ENCODE measurements at regions not wholly inside any gene's neighbourhood (a gene's known extent, or its start where the extent isn't known, plus 50 kb on each side); places are given as distances from the start of the nearest gene placed in this dataset.

DNA sequence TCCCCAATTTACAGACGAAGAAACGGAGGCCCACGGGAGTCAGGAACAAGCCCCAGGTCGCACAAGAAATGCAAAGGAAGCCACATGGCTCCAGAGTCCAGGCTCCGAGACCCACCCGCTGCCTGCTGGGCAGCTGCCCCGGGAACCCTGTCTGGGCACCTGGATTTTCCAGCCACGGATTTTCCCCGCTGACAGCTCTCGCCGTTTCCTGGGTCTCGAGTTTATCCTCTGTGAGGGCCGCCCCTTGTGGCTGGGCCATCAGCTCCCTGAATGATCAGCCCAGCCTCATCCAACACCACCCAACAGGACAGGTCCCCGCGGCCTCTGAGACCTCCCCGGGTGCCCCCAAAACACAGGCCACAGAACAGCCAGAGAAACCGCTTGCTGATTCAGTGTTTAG is 189.7 kb downstream of the BRD1 start:
- DNase-seq (ENCODE audit: low read depth in 1 of 2, low spot score in 1 of 2), result no peak
- TF ChIP-seq, protein P1, sequence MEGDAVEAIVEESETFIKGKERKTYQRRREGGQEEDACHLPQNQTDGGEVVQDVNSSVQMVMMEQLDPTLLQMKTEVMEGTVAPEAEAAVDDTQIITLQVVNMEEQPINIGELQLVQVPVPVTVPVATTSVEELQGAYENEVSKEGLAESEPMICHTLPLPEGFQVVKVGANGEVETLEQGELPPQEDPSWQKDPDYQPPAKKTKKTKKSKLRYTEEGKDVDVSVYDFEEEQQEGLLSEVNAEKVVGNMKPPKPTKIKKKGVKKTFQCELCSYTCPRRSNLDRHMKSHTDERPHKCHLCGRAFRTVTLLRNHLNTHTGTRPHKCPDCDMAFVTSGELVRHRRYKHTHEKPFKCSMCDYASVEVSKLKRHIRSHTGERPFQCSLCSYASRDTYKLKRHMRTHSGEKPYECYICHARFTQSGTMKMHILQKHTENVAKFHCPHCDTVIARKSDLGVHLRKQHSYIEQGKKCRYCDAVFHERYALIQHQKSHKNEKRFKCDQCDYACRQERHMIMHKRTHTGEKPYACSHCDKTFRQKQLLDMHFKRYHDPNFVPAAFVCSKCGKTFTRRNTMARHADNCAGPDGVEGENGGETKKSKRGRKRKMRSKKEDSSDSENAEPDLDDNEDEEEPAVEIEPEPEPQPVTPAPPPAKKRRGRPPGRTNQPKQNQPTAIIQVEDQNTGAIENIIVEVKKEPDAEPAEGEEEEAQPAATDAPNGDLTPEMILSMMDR (IDR thresholded peaks at IDR 0.05; ENCODE audit: low read depth, low read length), result no peak

DNA sequence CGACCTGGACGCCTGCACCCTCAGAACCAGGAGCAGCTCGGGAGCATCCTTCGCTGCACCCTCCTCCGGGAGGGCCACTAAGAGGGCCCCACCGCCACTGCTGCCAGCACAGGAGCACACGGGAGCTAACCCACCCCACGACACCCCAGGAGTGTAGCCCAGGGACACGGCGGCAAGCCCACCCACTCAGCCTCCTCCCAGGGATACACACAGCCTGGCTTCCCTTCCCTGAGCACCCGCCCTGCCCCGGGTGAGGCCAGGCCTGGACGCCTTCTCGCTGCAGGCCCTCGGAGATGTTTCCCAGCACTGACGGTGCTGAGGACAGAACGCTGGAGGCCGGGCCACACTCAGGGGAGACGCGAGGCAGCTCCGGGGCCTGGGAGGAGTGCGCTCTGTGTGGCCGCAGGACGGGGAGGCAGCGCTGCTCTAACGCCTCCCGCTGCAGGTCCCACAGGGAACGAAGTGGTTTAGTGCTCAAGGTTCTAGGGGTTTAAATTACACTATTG is 190.4 kb downstream of the BRD1 start:
- TF ChIP-seq, protein P1 (IDR thresholded peaks at IDR 0.05; ENCODE audit: low read depth, low read length), result no peak
- Histone ChIP-seq H3K27me3 (no peaks in the 10 kb centered on the region), H3K27ac (no peak overlapping the region), H3K4me3 (no peak overlapping the region), H3K36me3 (no peaks in the 10 kb centered on the region), H3K4me1 (ENCODE audit: low read depth) (no peaks in the 10 kb centered on the region), H3K9me3 (ENCODE audit: low read depth) (no peaks in the 10 kb centered on the region)
- DNase-seq (ENCODE audit: low read depth in 1 of 2, low spot score in 1 of 2), result no peak

More for the DNA sequence above, 189.7 kb downstream of the BRD1 start:
- no peak overlapping the region for H3K4me3 ChIP-seq
- no peak overlapping the region for H3K27ac ChIP-seq
- H3K9me3 ChIP-seq (ENCODE audit: low read depth), result no peaks in the 10 kb centered on the region
- no peaks in the 10 kb centered on the region for H3K4me1 ChIP-seq (ENCODE audit: low read depth)
- no peaks in the 10 kb centered on the region for H3K36me3 ChIP-seq
- H3K27me3 ChIP-seq, result no peaks in the 10 kb centered on the region

DNA sequence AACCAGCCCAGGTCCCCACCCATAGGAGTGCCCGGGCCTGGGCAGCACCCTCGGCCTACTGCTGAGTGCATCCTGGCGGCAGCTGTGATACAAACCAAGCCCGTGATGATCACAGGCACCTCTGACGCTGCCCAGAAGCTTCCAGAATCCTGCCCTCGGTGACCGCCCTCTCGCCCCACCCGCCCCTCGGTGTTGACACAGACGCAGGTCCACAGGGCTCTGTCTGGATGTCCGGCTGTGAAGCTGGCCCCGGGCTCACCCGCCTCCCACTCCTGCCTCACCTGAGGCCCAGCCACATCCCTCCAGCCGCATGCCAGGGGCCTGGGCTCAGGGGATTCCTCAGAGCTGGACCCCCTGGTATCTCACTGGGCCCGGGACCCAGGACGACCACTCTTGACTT is 191.0 kb downstream of the BRD1 start:
- H3K36me3 ChIP-seq, result no peaks in the 10 kb centered on the region
- no peak overlapping the region for H3K4me3 ChIP-seq
- no peak overlapping the region for H3K27ac ChIP-seq
- TF ChIP-seq, protein P1 (IDR thresholded peaks at IDR 0.05; ENCODE audit: low read depth, low read length), result no peak
- no peaks in the 10 kb centered on the region for H3K4me1 ChIP-seq (ENCODE audit: low read depth)
- H3K27me3 ChIP-seq, result no peaks in the 10 kb centered on the region
- no peaks in the 10 kb centered on the region for H3K9me3 ChIP-seq (ENCODE audit: low read depth)
- DNase-seq (ENCODE audit: low read depth in 1 of 2, low spot score in 1 of 2), result no peak

DNA sequence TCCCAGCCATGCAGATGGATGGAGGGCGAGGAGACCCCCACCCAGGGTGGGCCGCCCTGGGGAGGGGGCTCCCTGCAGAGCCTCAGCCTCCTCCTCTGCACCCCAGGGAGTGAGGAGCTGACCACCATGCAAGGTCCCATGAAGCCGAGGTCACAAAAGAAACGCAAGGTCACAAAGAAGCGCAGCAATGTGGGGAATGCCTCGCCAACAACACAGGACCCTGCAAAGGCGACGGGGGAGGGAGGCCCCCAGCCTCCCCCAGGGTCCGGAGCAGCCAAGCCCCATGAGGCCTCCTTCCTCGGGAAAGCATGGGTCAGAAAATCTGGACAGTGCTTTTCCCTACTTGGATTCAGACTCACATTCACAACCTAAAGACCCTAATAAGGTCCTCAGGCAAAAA is 191.5 kb downstream of the BRD1 start:
- H3K9me3 ChIP-seq (ENCODE audit: low read depth), result no peaks in the 10 kb centered on the region
- TF ChIP-seq, protein P1 (IDR thresholded peaks at IDR 0.05; ENCODE audit: low read depth, low read length), result no peak
- H3K4me3 ChIP-seq, result no peak overlapping the region
- no peaks in the 10 kb centered on the region for H3K36me3 ChIP-seq
- H3K4me1 ChIP-seq (ENCODE audit: low read depth), result no peaks in the 10 kb centered on the region
- H3K27me3 ChIP-seq, result no peaks in the 10 kb centered on the region
- H3K27ac ChIP-seq, result no peak overlapping the region
- DNase-seq (ENCODE audit: low read depth in 1 of 2, low spot score in 1 of 2), result no peak

DNA sequence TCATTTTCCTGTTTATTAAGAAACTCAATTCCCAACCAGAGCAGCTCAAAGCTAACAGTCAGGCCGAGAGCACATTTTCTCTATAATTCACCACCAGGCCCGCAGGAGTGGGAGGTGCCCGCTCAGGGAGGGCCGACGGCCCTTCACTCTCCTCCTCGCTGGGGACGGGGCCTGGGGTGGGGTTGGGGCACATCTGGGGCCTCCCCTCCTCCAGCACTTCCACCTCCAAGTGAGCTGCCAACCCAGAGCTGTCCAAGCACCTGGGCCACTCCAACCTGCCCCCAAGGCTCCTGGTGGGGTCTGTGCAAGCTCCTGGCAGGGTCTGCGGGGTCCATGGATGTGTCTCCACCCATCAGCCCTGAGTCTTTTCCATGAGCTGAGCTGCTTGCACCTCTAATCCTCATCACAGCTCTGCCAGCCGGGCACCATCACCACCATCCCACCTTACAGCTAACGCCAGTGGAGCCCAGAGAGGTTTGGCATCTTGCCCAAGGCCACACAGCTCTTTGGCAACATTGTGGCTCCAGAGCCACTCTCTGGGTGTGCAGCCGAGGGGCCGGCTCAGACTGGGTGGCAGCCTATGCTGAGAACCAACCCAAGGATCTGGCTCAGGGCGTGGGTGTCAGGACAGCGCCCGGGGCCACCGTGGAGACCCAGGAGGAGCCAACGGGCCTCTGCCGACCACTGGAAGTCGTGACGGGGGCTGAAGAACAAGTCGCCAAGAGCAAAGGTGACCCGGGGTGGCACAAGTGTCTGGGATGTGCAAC is 193.5 kb downstream of the BRD1 start:
- H3K27ac ChIP-seq, result no peak overlapping the region
- TF ChIP-seq, protein P1 (IDR thresholded peaks at IDR 0.05; ENCODE audit: low read depth, low read length), result no peak
- DNase-seq (ENCODE audit: low read depth in 1 of 2, low spot score in 1 of 2), result no peak
- no peaks in the 10 kb centered on the region for H3K27me3 ChIP-seq
- no peaks in the 10 kb centered on the region for H3K9me3 ChIP-seq (ENCODE audit: low read depth)
- no peaks in the 10 kb centered on the region for H3K4me1 ChIP-seq (ENCODE audit: low read depth)
- H3K36me3 ChIP-seq, result no peaks in the 10 kb centered on the region
- no peak overlapping the region for H3K4me3 ChIP-seq
